GM12874 (cell line): ENCODE measurements at regions not wholly inside any gene's neighbourhood (a gene's known extent, or its start where the extent isn't known, plus 50 kb on each side); places are given as distances from the start of the nearest gene placed in this dataset.

ENCODE experiments used
- CTCF ChIP-seq: IDR thresholded peaks from 2 replicates; pipeline ENCODE4 v1.5.1; 2011; ENCODE audit warnings: low read depth, mild to moderate bottlenecking, control low read depth, low read length, moderate library complexity; ENCODE audit not compliant: insufficient read depth

GRCh38 chr21:19123053-19123452 lies 719.5 kb upstream of the TMPRSS15 start:
- TF ChIP-seq CTCF: no peak

GRCh38 chr21:19123525-19123924 lies 719.9 kb upstream of the TMPRSS15 start:
- TF ChIP-seq CTCF: no peak

- TF ChIP-seq CTCF: no peak
Observed at GRCh38 chr21:19124691-19125090, 721.1 kb upstream of the TMPRSS15 start.

GRCh38 chr21:19130379-19131028 lies 726.9 kb upstream of the TMPRSS15 start:
- TF ChIP-seq CTCF: no peak

GRCh38 chr21:19141511-19141910 lies 737.9 kb upstream of the TMPRSS15 start:
- no peak for TF ChIP-seq CTCF

GRCh38 chr21:19145682-19146293 lies 742.2 kb upstream of the TMPRSS15 start:
- TF ChIP-seq CTCF: no peak

- no peak for TF ChIP-seq CTCF
Observed at GRCh38 chr21:19148056-19148455, 744.5 kb upstream of the TMPRSS15 start.
